Neutrophil (primary cell): ENCODE measurements at regions not wholly inside any gene's neighbourhood (a gene's known extent, or its start where the extent isn't known, plus 50 kb on each side); places are given as distances from the start of the nearest gene placed in this dataset.

Experiments used
- H3K27ac ChIP-seq: fragments of 200-600 bp; sonication (generic); 2 replicates; pipeline ENCODE4 v1.5.1; 2016; ENCODE audit warnings: mild to moderate bottlenecking, moderate library complexity
- H3K27me3 ChIP-seq: fragments of 200-600 bp; sonication (generic); 2 replicates; pipeline ENCODE4 v1.6.0; 2016; ENCODE audit warnings: mild to moderate bottlenecking
- H3K36me3 ChIP-seq: fragments of 200-600 bp; sonication (generic); 2 replicates; pipeline ENCODE4 v1.5.1; 2017
- H3K4me1 ChIP-seq, 2 experiments: fragments of 200-600 bp in 1 of 2; sonication (generic) in 1 of 2; 1 replicate in 1 of 2; 2 replicates in 1 of 2; pipeline versions ENCODE4 v1.5.1 to v1.6.1; 2013 to 2016; ENCODE audit warnings: low read depth in 1 of 2, low read length in 1 of 2, mild to moderate bottlenecking in 1 of 2, moderate library complexity in 1 of 2; ENCODE audit not compliant: control insufficient read depth in 1 of 2, insufficient read depth in 1 of 2
- H3K4me3 ChIP-seq, 2 experiments: fragments of 200-600 bp in 1 of 2; sonication (generic) in 1 of 2; 1 replicate in 1 of 2; 2 replicates in 1 of 2; pipeline ENCODE4 v1.5.1; 2013 to 2016; ENCODE audit warnings: low read depth in 1 of 2, low read length in 1 of 2, mild to moderate bottlenecking in 1 of 2, moderate library complexity in 1 of 2
- H3K9me3 ChIP-seq: fragments of 200-600 bp; sonication (generic); 2 replicates; pipeline ENCODE4 v1.5.1; 2016
- TF ChIP-seq, protein P1 (sequence below): fragments of 200-600 bp; sonication (generic); IDR thresholded peaks from 2 replicates; pipeline ENCODE4 v1.5.1; 2016; ENCODE audit warnings: antibody characterized with exemption

DNA sequence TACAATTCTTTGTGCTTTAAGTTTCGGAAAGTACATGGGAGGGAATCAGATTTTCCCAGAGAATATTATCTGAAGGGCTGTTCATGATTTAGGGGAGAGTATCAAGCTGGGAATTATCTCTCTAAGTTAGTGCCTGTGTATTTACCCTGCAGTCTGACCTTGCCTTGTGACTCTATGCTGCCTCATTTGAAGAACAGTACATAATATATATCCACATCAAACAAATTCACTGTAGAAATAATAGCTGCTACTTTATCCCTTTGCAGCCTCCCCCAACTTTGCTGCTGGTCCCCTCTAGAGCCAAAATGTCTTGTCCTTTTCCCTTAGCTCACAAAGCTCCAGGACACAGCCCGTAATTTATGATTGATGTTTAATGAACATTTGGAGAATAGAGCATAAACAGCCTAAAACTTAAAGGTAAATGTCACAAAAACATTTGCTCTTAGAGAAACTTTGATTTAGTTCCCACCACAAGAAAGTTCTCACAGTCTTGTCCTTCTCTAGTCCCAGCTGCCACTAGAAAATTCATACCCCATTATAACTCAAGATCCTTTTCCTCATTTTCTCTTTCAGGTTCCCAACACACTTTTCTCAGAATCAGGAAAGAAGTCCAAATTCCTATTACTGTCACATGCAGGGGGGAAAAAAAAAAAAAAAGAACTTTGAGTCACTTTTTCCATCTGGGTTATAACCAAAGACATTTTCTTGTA is 1009.6 kb downstream of the FLRT2 start:
- Histone ChIP-seq H3K27me3 (no peaks in the 10 kb centered on the region), H3K36me3 (no peaks in the 10 kb centered on the region), H3K9me3 (no peaks in the 10 kb centered on the region), H3K27ac (no peak overlapping the region), H3K4me3 (no peak overlapping the region), H3K4me1 (no peaks in the 10 kb centered on the region)
- TF ChIP-seq, protein P1, sequence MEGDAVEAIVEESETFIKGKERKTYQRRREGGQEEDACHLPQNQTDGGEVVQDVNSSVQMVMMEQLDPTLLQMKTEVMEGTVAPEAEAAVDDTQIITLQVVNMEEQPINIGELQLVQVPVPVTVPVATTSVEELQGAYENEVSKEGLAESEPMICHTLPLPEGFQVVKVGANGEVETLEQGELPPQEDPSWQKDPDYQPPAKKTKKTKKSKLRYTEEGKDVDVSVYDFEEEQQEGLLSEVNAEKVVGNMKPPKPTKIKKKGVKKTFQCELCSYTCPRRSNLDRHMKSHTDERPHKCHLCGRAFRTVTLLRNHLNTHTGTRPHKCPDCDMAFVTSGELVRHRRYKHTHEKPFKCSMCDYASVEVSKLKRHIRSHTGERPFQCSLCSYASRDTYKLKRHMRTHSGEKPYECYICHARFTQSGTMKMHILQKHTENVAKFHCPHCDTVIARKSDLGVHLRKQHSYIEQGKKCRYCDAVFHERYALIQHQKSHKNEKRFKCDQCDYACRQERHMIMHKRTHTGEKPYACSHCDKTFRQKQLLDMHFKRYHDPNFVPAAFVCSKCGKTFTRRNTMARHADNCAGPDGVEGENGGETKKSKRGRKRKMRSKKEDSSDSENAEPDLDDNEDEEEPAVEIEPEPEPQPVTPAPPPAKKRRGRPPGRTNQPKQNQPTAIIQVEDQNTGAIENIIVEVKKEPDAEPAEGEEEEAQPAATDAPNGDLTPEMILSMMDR, result no peak

DNA sequence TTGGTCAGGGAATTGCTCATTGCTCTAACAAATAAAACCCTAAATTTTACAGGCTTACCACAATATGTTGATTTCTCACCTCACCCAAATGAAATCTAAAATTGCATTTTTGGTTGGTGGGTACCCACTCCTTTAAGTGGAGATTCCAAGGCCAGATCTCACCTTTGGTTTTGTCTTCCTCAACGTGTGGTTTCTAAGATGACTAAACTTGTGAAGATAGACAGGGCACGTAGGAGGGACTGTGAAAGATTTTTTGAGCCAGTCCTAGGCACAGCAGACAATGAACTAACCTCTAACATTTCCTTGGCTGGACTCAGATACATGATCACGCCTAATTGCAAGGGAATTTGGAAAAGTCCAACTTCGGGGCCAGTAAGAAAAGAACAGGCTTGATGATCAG is 1003.9 kb downstream of the FLRT2 start:
- TF ChIP-seq, protein P1, result no peak
- no peaks in the 10 kb centered on the region for H3K9me3 ChIP-seq
- H3K36me3 ChIP-seq, result no peaks in the 10 kb centered on the region

DNA sequence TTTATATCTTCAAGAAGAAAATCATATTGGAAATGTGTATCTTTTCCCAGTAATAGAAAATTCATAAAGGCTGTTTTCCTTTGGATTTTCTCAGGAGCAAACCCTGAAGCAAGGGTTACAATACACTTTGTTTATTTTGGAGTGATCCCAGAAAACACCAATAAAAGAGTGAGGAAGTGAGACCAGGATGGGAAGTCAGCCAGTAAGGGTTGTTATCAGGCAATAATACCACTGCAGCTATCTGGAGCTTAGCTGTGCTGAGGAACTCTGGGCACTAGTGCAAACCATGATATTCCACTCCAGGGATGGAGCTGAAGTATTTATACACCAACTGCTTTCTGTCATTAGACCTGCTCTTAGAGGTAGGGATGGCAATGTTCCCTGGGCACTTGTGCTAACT is 1002.3 kb downstream of the FLRT2 start:
- no peak overlapping the region for H3K27ac ChIP-seq

More for the DNA sequence above, 1003.9 kb downstream of the FLRT2 start:
- Histone ChIP-seq H3K4me3 (no peak overlapping the region), H3K4me1 (no peaks in the 10 kb centered on the region), H3K27ac (no peak overlapping the region), H3K27me3 (no peaks in the 10 kb centered on the region)

DNA sequence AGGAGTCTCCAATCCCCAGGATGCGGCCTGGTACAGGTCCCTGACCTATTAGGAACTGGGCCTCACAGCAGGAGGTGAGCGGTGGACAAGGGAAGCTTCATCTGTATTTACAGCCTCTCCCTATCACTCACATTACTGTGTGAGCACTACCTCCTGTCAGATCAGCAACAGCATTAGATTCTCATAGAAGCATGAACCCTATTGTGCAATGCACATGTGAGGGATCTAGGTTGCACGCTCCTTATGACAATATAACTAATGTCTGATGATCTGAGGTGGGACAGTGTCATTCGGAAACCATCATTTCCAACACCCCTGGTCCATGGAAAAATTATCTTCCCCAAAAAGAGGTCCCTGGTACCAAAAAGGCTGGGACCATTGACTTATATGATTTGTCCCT is 1000.5 kb downstream of the FLRT2 start:
- TF ChIP-seq, protein P1, result no peak
- H3K36me3 ChIP-seq, result no peaks in the 10 kb centered on the region

More for the DNA sequence above, 1002.3 kb downstream of the FLRT2 start:
- Histone ChIP-seq H3K4me3 (no peak overlapping the region), H3K36me3 (no peaks in the 10 kb centered on the region), H3K4me1 (no peaks in the 10 kb centered on the region), H3K9me3 (no peaks in the 10 kb centered on the region), H3K27me3 (no peaks in the 10 kb centered on the region)
- TF ChIP-seq, protein P1, result no peak

DNA sequence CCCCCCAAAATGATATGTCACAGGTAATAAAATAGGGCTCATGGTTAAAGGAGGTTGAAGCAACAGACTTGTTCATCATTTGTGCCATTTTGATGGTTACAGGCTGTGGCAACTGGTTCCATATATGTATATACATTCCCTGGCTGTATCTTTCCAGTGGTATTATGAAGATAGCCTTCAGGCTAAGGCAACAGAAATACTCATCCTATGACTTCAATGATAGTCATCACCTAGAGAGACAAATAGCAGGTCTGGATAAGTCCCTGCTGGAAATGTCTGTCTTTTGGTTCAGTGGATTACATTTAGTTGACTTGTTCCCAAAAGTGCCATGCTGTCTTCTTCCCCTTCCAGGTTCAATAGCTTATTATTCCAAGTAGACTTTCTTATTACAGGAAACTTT is 997.4 kb downstream of the FLRT2 start:
- no peaks in the 10 kb centered on the region for H3K27me3 ChIP-seq
- no peak overlapping the region for H3K4me3 ChIP-seq
- H3K9me3 ChIP-seq, result no peaks in the 10 kb centered on the region
- H3K36me3 ChIP-seq, result no peaks in the 10 kb centered on the region
- no peaks in the 10 kb centered on the region for H3K4me1 ChIP-seq
- no peak overlapping the region for H3K27ac ChIP-seq
- TF ChIP-seq, protein P1, result no peak

More for the DNA sequence above, 1000.5 kb downstream of the FLRT2 start:
- Histone ChIP-seq H3K27ac (no peak overlapping the region), H3K9me3 (no peaks in the 10 kb centered on the region), H3K27me3 (no peaks in the 10 kb centered on the region), H3K4me1 (no peaks in the 10 kb centered on the region), H3K4me3 (no peak overlapping the region)
